ENCODE measurements at regions not wholly inside any gene's neighbourhood (a gene's known extent, or its start where the extent isn't known, plus 50 kb on each side); places are given as distances from the start of the nearest gene placed in this dataset.

- DNase-seq, result no peak
These were observed 60.8 kb downstream of the CCNA1 start for GRCh38 chr13:36493046-36493445.

- no peak for DNase-seq
These were observed 63.1 kb downstream of the CCNA1 start for GRCh38 chr13:36495431-36495830.

- no peak for DNase-seq
These were observed 77.1 kb downstream of the CCNA1 start for GRCh38 chr13:36509369-36509768.

GRCh38 chr13:36512771-36513170, 80.5 kb downstream of the CCNA1 start:
- DNase-seq, result no peak

GRCh38 chr13:36513266-36513665, 81.0 kb downstream of the CCNA1 start:
- DNase-seq, result peak; percentile 14

GRCh38 chr13:36515466-36515865, 83.2 kb downstream of the CCNA1 start:
- no peak for DNase-seq

- no peak for DNase-seq
These were observed 83.9 kb downstream of the CCNA1 start for GRCh38 chr13:36516225-36516624.

GRCh38 chr13:36518707-36519106, 86.4 kb downstream of the CCNA1 start:
- no peak for DNase-seq

- DNase-seq, result no peak
These were observed 87.1 kb downstream of the CCNA1 start for GRCh38 chr13:36519432-36519831.

GRCh38 chr13:36520111-36520510, 87.8 kb downstream of the CCNA1 start:
- DNase-seq, result no peak

- no peak for DNase-seq
These were observed 94.6 kb downstream of the CCNA1 start for GRCh38 chr13:36526897-36527296.

GRCh38 chr13:36528105-36528504, 95.8 kb downstream of the CCNA1 start:
- no peak for DNase-seq

GRCh38 chr13:36530050-36530789, 97.9 kb downstream of the CCNA1 start:
- DNase-seq, result peak; percentile 58

- no peak for DNase-seq
These were observed 98.7 kb downstream of the CCNA1 start for GRCh38 chr13:36530861-36531590.

GRCh38 chr13:36531746-36532486, 99.6 kb downstream of the CCNA1 start:
- no peak for DNase-seq

- no peak for DNase-seq
These were observed 101.5 kb downstream of the CCNA1 start for GRCh38 chr13:36533806-36534205.

GRCh38 chr13:36536546-36536945, 104.3 kb downstream of the CCNA1 start:
- no peak for DNase-seq

- DNase-seq, result no peak
These were observed 111.4 kb downstream of the CCNA1 start for GRCh38 chr13:36543671-36544070.

GRCh38 chr13:36548129-36548528, 115.8 kb downstream of the CCNA1 start:
- DNase-seq, result no peak

GRCh38 chr13:36549126-36549702, 116.9 kb downstream of the CCNA1 start:
- DNase-seq, result no peak

GRCh38 chr13:36549755-36550154, 117.5 kb downstream of the CCNA1 start:
- DNase-seq, result peak; percentile 33

- DNase-seq, result no peak
These were observed 117.9 kb downstream of the CCNA1 start for GRCh38 chr13:36550177-36550576.

- DNase-seq, result no peak
These were observed 119.2 kb downstream of the CCNA1 start for GRCh38 chr13:36551445-36551844.

All from hindlimb muscle (tissue), 1 donor.